Progenitor cell of endocrine pancreas (in vitro differentiated cells): ENCODE measurements at regions not wholly inside any gene's neighbourhood (a gene's known extent, or its start where the extent isn't known, plus 50 kb on each side); places are given as distances from the start of the nearest gene placed in this dataset.

Experiments
- DNase-seq: peaks from one replicate; pipeline ENCODE4 v3.0.0; 2021; ENCODE audit warnings: low spot score; ENCODE audit not compliant: unreplicated experiment
- H3K27ac Mint-ChIP-seq: 2 replicates; pipeline ENCODE4 v1.8.0; 2021; ENCODE audit warnings: mild to moderate bottlenecking, moderate library complexity, mixed read lengths
- H3K27me3 Mint-ChIP-seq: 2 replicates; pipeline ENCODE4 v1.8.0; 2021; ENCODE audit warnings: mixed read lengths
- H3K36me3 Mint-ChIP-seq: 2 replicates; pipeline ENCODE4 v1.8.0; 2022; ENCODE audit warnings: mixed read lengths; ENCODE audit not compliant: insufficient read depth
- H3K4me1 Mint-ChIP-seq: 2 replicates; pipeline ENCODE4 v1.8.0; 2021; ENCODE audit warnings: low read depth, mixed read lengths
- H3K4me3 Mint-ChIP-seq: 2 replicates; pipeline ENCODE4 v1.8.0; 2021; ENCODE audit warnings: low read depth, mild to moderate bottlenecking, moderate library complexity, mixed read lengths
- H3K9me3 Mint-ChIP-seq: 2 replicates; pipeline ENCODE4 v1.8.0; 2021; ENCODE audit warnings: low read depth, mixed read lengths
- CTCF ChIP-seq: fragments of 200-600 bp; sonication (generic); IDR thresholded peaks from one replicate; pipeline ENCODE4 v1.5.0; 2021; ENCODE audit warnings: antibody characterized with exemption, mild to moderate bottlenecking; ENCODE audit not compliant: unreplicated experiment

- Mint-ChIP-seq H3K27me3 (no peaks in the 10 kb centered on the region), H3K4me3 (no peak overlapping the region), H3K9me3 (no peaks in the 10 kb centered on the region), H3K27ac (peak overlapping the region; percentile 25), H3K4me1 (peaks cover 17% of the 10 kb centered on the region), H3K36me3 (no peaks in the 10 kb centered on the region)
- TF ChIP-seq CTCF, result peak; percentile 90
- peak; percentile 61 for DNase-seq
Measured at GRCh38 chr14:95442633-95443021, 73.8 kb downstream of the SYNE3 start.

GRCh38 chr14:95442016-95442632 is 74.3 kb downstream of the SYNE3 start:
- Mint-ChIP-seq H3K9me3 (no peaks in the 10 kb centered on the region), H3K27ac (no peak overlapping the region), H3K27me3 (peaks cover 3% of the 10 kb centered on the region), H3K4me1 (peaks cover 17% of the 10 kb centered on the region), H3K4me3 (no peak overlapping the region), H3K36me3 (peaks cover 1% of the 10 kb centered on the region)
- TF ChIP-seq CTCF, result no peak
- DNase-seq, result no peak

- Mint-ChIP-seq H3K9me3 (no peaks in the 10 kb centered on the region), H3K36me3 (peaks cover 1% of the 10 kb centered on the region), H3K27ac (no peak overlapping the region), H3K4me3 (no peak overlapping the region), H3K27me3 (peaks cover 3% of the 10 kb centered on the region), H3K4me1 (peaks cover 17% of the 10 kb centered on the region)
- no peak for TF ChIP-seq CTCF
- DNase-seq, result no peak
Measured at GRCh38 chr14:95440951-95441350, 75.5 kb downstream of the SYNE3 start.

- no peaks in the 10 kb centered on the region for H3K9me3 Mint-ChIP-seq
- no peak overlapping the region for H3K4me3 Mint-ChIP-seq
- peaks cover 1% of the 10 kb centered on the region for H3K36me3 Mint-ChIP-seq
- H3K27ac Mint-ChIP-seq, result no peak overlapping the region
- H3K4me1 Mint-ChIP-seq, result peaks cover 17% of the 10 kb centered on the region
- no peak for DNase-seq
- H3K27me3 Mint-ChIP-seq, result peaks cover 3% of the 10 kb centered on the region
- no peak for TF ChIP-seq CTCF
Measured at GRCh38 chr14:95440496-95440895, 76.0 kb downstream of the SYNE3 start.

- no peak for DNase-seq
- peaks cover 4% of the 10 kb centered on the region for H3K9me3 Mint-ChIP-seq
- no peak overlapping the region for H3K27ac Mint-ChIP-seq
- peaks cover 14% of the 10 kb centered on the region for H3K4me1 Mint-ChIP-seq
- H3K4me3 Mint-ChIP-seq, result no peak overlapping the region
- peaks cover 3% of the 10 kb centered on the region for H3K27me3 Mint-ChIP-seq
- TF ChIP-seq CTCF, result no peak
- peaks cover 1% of the 10 kb centered on the region for H3K36me3 Mint-ChIP-seq
Measured at GRCh38 chr14:95439881-95440280, 76.6 kb downstream of the SYNE3 start.
